Brain microvascular endothelial cell (primary cell): ENCODE measurements at regions not wholly inside any gene's neighbourhood (a gene's known extent, or its start where the extent isn't known, plus 50 kb on each side); places are given as distances from the start of the nearest gene placed in this dataset.

Experiments
- DNase-seq: peaks from one replicate; pipeline ENCODE4 v3.0.0-alpha.2; 2020
- H3K27ac ChIP-seq: fragments of 250-450 bp; sonication (Bioruptor Pico); 2 replicates; pipeline ENCODE4 v1.5.1; 2020; ENCODE audit warnings: mild to moderate bottlenecking, moderate library complexity
- H3K27me3 ChIP-seq: fragments of 250-450 bp; sonication (Bioruptor Pico); replicated peaks from 2 replicates; pipeline ENCODE4 v1.5.1; 2020; ENCODE audit warnings: mild to moderate bottlenecking
- H3K36me3 ChIP-seq: fragments of 250-450 bp; sonication (Bioruptor Pico); replicated peaks from 2 replicates; pipeline ENCODE4 v1.5.1; 2020; ENCODE audit warnings: mild to moderate bottlenecking
- H3K4me3 ChIP-seq: 2 replicates; pipeline ENCODE4 v1.5.1; 2011; ENCODE audit warnings: low read depth, mild to moderate bottlenecking, control low read depth, low read length, moderate library complexity
- in situ Hi-C: cut with HindIII; loops from 2 replicates; pipeline ENCODE4 v1.10.0; 2017; ENCODE audit warnings: low sequenced_read_pairs, low pct_ligation_motif_present
- TF ChIP-seq, protein P1 (sequence below): IDR thresholded peaks from 2 replicates; pipeline ENCODE4 v1.5.1; 2011; ENCODE audit warnings: low read depth, mild to moderate bottlenecking, moderate library complexity, low read length, control low read depth, inconsistent platforms; ENCODE audit errors: missing control alignments

DNA sequence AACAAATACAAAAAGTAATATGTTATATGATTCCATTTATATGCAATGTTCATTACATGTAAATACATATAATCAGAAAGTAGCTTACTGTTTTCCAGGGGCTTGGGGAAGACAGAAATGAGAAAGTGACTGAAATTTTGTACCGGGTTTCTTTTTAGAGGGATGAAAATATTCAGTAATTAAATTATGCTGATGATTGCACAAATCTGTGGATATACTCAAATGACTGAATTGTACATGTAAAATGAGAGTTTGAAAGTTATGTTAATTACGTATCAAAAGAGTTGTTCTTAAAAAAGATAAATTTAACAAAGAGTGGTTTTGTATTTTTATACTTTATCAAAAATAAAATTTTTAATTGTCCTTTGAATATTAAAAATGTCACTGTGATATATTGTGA is 856.3 kb downstream of the DSC3 start:
- Histone ChIP-seq H3K27ac (no peak overlapping the region), H3K4me3 (no peak overlapping the region), H3K36me3 (no peaks in the 10 kb centered on the region), H3K27me3 (no peaks in the 10 kb centered on the region)
- in situ Hi-C loops = no loop called here
- no peak for DNase-seq
- TF ChIP-seq, protein P1, sequence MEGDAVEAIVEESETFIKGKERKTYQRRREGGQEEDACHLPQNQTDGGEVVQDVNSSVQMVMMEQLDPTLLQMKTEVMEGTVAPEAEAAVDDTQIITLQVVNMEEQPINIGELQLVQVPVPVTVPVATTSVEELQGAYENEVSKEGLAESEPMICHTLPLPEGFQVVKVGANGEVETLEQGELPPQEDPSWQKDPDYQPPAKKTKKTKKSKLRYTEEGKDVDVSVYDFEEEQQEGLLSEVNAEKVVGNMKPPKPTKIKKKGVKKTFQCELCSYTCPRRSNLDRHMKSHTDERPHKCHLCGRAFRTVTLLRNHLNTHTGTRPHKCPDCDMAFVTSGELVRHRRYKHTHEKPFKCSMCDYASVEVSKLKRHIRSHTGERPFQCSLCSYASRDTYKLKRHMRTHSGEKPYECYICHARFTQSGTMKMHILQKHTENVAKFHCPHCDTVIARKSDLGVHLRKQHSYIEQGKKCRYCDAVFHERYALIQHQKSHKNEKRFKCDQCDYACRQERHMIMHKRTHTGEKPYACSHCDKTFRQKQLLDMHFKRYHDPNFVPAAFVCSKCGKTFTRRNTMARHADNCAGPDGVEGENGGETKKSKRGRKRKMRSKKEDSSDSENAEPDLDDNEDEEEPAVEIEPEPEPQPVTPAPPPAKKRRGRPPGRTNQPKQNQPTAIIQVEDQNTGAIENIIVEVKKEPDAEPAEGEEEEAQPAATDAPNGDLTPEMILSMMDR = no peak

DNA sequence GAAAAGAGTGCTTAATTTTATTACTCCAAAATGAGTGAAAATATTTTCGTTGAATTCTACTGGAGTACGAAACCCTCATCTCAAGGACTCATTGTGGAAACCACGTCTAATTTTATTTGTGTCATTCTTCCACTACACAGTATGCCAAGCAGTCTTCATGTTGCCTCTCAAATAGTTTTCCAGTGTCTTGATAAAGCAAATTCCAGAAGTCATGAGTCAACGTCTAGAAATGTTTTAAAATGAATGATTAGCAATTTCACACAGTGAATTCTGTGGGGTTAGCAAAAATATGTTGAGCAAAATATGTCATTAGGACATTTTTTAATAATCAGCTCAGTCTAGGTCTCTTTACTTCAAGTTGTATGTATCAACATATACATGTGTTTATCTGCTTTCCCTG is 865.5 kb downstream of the DSC3 start:
- Histone ChIP-seq H3K27ac (no peak overlapping the region), H3K4me3 (no peak overlapping the region), H3K36me3 (no peaks in the 10 kb centered on the region), H3K27me3 (no peaks in the 10 kb centered on the region)
- no peak for DNase-seq
- in situ Hi-C loops = no loop called here
- TF ChIP-seq, protein P1 = no peak

DNA sequence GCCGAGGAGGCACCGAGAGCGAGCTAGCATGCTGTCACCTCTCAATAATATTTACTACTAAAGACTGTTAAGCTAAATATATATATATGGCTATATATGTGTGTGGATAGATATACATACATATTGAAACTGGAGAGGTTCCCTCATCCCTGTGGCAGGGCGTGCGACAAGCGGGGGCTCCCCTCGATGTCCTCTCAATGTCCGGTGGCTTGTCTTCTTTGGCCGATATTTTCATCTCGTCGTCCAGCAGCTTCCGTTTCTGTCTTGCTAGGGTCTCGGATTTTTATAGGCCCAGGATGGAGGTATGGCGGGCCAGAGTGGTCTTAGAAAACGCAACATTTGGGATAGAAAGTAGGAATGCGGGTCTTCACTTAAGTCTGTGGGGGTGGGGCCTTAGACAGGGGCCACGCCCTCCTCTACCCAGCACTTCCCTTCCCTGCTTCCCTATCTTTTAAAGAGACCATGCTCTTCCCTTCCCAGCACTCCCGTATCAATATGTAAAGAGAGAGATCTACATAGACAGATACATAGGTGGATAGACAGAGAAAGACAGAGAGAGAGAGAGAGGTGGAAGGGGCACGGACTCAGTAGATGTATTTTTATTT is 866.8 kb downstream of the DSC3 start:
- in situ Hi-C loops = no loop called here
- DNase-seq = no peak
- Histone ChIP-seq H3K27ac (no peak overlapping the region), H3K4me3 (no peak overlapping the region), H3K36me3 (no peaks in the 10 kb centered on the region), H3K27me3 (no peaks in the 10 kb centered on the region)
- TF ChIP-seq, protein P1 = no peak

DNA sequence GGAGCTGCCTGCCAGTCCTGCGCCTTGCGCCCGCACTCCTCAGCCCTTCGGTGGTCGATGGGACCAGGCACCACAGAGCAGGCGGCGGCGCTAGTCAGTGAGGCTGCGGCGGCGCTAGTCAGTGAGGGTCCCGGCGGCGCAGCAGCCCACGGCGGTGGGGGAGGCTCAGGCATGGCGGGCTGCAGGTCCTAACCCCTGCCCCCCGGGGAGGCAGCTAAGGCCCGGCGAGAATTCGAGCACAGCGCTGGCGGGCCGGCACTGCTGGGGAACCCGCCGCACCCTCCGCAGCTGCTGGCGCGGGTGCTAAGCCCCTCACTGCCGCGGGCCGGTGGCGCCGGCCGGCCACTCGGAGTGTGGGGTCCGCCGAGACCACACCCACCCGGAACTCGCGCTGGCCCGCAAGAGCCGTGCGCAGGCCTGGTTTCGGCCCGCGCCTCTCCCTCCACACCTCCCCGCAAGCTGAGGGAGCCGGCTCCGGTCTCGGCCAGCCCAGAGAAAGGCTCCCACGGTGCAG is 867.4 kb downstream of the DSC3 start:
- DNase-seq = no peak
- H3K27me3 ChIP-seq = no peaks in the 10 kb centered on the region
- H3K27ac ChIP-seq = no peak overlapping the region
- H3K4me3 ChIP-seq = no peak overlapping the region
- TF ChIP-seq, protein P1 = no peak
- no peaks in the 10 kb centered on the region for H3K36me3 ChIP-seq
- in situ Hi-C loops = no loop called here

DNA sequence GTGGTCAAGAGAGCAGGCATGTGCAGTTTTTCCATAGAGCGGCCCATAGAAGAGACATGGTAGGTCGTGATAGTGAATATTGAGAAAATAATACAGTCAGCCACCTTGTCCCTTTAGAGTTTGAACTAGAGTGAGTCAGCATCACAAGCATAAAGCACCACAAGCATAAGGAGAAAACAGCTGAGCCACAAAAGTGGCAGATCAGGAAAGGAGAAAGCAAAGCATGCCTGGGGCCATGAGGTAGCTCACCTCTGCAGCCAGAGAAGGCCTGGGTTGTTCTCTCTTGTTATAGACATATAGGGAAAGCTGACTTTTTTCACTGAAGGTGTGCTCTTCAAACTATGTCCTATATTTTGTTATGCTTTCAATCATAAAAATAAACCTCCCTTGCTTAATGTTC is 879.0 kb downstream of the DSC3 start:
- no peak overlapping the region for H3K4me3 ChIP-seq
- no peaks in the 10 kb centered on the region for H3K36me3 ChIP-seq
- no peak overlapping the region for H3K27ac ChIP-seq
- TF ChIP-seq, protein P1 = no peak
- in situ Hi-C loops = no loop called here
- H3K27me3 ChIP-seq = no peaks in the 10 kb centered on the region
- no peak for DNase-seq

DNA sequence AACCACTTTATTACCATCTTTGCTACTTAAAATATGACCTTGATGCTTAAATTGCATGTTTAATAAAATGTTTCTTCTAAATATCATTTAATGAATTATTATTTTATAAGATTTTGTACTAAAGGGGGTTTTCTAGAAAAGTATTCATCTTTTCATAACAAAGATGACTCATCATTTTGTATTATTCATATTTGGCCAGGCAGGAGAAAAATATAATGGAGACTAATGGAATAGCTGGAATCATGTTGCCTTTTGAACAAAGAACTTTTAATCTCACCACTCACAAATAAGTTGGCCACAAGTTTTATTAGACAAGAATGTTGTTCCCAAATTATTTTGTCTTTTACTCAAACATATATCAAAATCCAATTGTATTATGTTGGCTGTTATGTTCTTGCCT is 882.4 kb downstream of the DSC3 start:
- Histone ChIP-seq H3K27ac (no peak overlapping the region), H3K4me3 (no peak overlapping the region), H3K27me3 (no peaks in the 10 kb centered on the region), H3K36me3 (no peaks in the 10 kb centered on the region)
- TF ChIP-seq, protein P1 = no peak
- in situ Hi-C loops = no loop called here
- no peak for DNase-seq
